HFF-Myc (cell line): ENCODE measurements at regions not wholly inside any gene's neighbourhood (a gene's known extent, or its start where the extent isn't known, plus 50 kb on each side); places are given as distances from the start of the nearest gene placed in this dataset.
"Not testable (repeated sequence)": the region's sequence is repeated elsewhere in the genome, so short reads cannot be mapped to it uniquely, and the experiment has no call there.

Source experiments
- DNase-seq: peaks from one replicate; pipeline ENCODE4 v3.0.0-alpha.2; 2011; ENCODE audit warnings: low read depth; ENCODE audit errors: extremely low read depth
- H3K4me3 ChIP-seq: replicated peaks from 2 replicates; pipeline ENCODE4 v1.5.1; 2011; ENCODE audit warnings: low read depth, mild to moderate bottlenecking, control low read depth, low read length
- CTCF ChIP-seq: IDR thresholded peaks from 2 replicates; pipeline ENCODE4 v1.5.1; 2012; ENCODE audit warnings: mild to moderate bottlenecking, low read depth, low read length, control low read depth; ENCODE audit errors: missing control alignments

- H3K4me3 ChIP-seq = no peak overlapping the region
- TF ChIP-seq CTCF = no peak
- DNase-seq = no peak
Measured at GRCh38 chr4:28259951-28260350, 1399.3 kb downstream of the STIM2 start.

- TF ChIP-seq CTCF = no peak
- DNase-seq = no peak
- no peak overlapping the region for H3K4me3 ChIP-seq
Measured at GRCh38 chr4:28267166-28267565, 1406.5 kb downstream of the STIM2 start.

GRCh38 chr4:28269426-28269825 lies 1408.8 kb downstream of the STIM2 start:
- no peak overlapping the region for H3K4me3 ChIP-seq
- no peak for TF ChIP-seq CTCF
- DNase-seq = no peak

GRCh38 chr4:28277931-28278330 lies 1417.3 kb downstream of the STIM2 start:
- H3K4me3 ChIP-seq = no peak overlapping the region
- no peak for TF ChIP-seq CTCF
- no peak for DNase-seq

- no peak overlapping the region for H3K4me3 ChIP-seq
- no peak for TF ChIP-seq CTCF
- DNase-seq = no peak
Measured at GRCh38 chr4:28278676-28279075, 1418.0 kb downstream of the STIM2 start.

GRCh38 chr4:28279249-28279648 lies 1418.6 kb downstream of the STIM2 start:
- no peak overlapping the region for H3K4me3 ChIP-seq
- DNase-seq = no peak
- TF ChIP-seq CTCF = no peak

GRCh38 chr4:28286266-28286665 lies 1425.6 kb downstream of the STIM2 start:
- not testable (repeated sequence) for H3K4me3 ChIP-seq, DNase-seq

GRCh38 chr4:28287831-28288233 lies 1427.2 kb downstream of the STIM2 start:
- DNase-seq = peak; percentile 89
- H3K4me3 ChIP-seq = no peak overlapping the region
- TF ChIP-seq CTCF = no peak
